ENCODE measurements at regions not wholly inside any gene's neighbourhood (a gene's known extent, or its start where the extent isn't known, plus 50 kb on each side); places are given as distances from the start of the nearest gene placed in this dataset.

DNA sequence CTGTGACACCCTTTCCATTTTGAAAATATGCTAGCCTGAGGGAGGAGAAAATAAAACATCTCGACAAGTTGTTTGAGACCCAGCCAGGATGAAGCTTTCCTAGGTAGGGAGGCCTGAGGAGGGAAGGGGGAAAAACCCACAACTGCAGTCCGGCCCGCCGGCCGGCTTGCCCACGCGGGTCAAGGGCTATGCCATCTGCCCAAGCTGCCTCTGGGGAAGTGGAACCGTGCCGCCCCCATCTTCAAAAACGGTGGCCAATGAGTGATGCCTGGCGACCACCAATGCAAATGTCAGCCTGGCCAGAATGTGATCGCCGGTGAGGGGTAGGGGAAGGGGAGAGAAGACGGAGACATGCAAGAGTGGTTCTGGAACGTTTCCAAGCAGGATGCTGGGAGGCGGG lies 263.5 kb upstream of the ALG10B start:
- TF ChIP-seq, protein P1, sequence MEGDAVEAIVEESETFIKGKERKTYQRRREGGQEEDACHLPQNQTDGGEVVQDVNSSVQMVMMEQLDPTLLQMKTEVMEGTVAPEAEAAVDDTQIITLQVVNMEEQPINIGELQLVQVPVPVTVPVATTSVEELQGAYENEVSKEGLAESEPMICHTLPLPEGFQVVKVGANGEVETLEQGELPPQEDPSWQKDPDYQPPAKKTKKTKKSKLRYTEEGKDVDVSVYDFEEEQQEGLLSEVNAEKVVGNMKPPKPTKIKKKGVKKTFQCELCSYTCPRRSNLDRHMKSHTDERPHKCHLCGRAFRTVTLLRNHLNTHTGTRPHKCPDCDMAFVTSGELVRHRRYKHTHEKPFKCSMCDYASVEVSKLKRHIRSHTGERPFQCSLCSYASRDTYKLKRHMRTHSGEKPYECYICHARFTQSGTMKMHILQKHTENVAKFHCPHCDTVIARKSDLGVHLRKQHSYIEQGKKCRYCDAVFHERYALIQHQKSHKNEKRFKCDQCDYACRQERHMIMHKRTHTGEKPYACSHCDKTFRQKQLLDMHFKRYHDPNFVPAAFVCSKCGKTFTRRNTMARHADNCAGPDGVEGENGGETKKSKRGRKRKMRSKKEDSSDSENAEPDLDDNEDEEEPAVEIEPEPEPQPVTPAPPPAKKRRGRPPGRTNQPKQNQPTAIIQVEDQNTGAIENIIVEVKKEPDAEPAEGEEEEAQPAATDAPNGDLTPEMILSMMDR (conservative IDR thresholded peaks at IDR 0.05; ENCODE audit: low read depth, low read length): no peak
- TF ChIP-seq, protein P2, sequence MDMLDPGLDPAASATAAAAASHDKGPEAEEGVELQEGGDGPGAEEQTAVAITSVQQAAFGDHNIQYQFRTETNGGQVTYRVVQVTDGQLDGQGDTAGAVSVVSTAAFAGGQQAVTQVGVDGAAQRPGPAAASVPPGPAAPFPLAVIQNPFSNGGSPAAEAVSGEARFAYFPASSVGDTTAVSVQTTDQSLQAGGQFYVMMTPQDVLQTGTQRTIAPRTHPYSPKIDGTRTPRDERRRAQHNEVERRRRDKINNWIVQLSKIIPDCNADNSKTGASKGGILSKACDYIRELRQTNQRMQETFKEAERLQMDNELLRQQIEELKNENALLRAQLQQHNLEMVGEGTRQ (IDR thresholded peaks at IDR 0.05; ENCODE audit: low read depth, low read length): no peak
- TF ChIP-seq RAD21 (IDR thresholded peaks at IDR 0.05; ENCODE audit: low read length) (no peak), POLR2A (IDR thresholded peaks at IDR 0.05; ENCODE audit: low read depth, low read length) (no peak), BHLHE40 (IDR thresholded peaks at IDR 0.05; ENCODE audit: low read depth, low read length) (no peak)
